Heart left ventricle (tissue), 13 donors: ENCODE measurements at regions not wholly inside any gene's neighbourhood (a gene's known extent, or its start where the extent isn't known, plus 50 kb on each side); places are given as distances from the start of the nearest gene placed in this dataset.

Experiments
- POLR2A ChIP-seq, 2 donors: fragments of 450-650 bp; IDR thresholded peaks; one replicate each; pipeline ENCODE4 v1.6.1; 2017; ENCODE audit warnings: antibody characterized with exemption in 2 of 2, mild to moderate bottlenecking in 2 of 2, moderate library complexity in 2 of 2
- TF ChIP-seq, protein P1 (sequence below), 12 donors: fragments of 200-600 bp; sonication (generic) in 4 of 12; IDR thresholded peaks; one replicate each; pipeline versions ENCODE4 v1.5.0 to v1.8.0; 2018 to 2022; ENCODE audit warnings: antibody characterized with exemption in 12 of 12, mild to moderate bottlenecking in 5 of 12
- donor health status: ischemic (EF 13 %, LVEDD 7.1; RV severe dilation, severe dysfunction).
- donor health status: DM: no; HTN: yes; CAD: no.
- donor health status: DM: no; HTN: no; CAD: no.
- donor health status: ischemic (EF 25% LVEDD 6.9; RV normal size, moderate dysfunction).
- donor health status: ischemic (EF 25% LVEDD 5.7; RV mildly dilated, moderate dysfunction).
- donor health status: ischemic (EF 35%, LVEDD 5.7; RV mildly dilated, moderate dysfunction).
- donor health status: nonischemic (EF 11% LVEDD 7.7; RV severe dilation, severe dysfunction).
- donor health status: DM: yes; HTN: yes; CAD: no.
- donor health status: PGD.
- donor health status: ischemic (EF 29% LVEDD 5.4; RV normal size, mild dysfunction).
- donor health status: nonischemic (EF 23%, LVEDD 6.1; RV moderate dilation, normal function).

DNA sequence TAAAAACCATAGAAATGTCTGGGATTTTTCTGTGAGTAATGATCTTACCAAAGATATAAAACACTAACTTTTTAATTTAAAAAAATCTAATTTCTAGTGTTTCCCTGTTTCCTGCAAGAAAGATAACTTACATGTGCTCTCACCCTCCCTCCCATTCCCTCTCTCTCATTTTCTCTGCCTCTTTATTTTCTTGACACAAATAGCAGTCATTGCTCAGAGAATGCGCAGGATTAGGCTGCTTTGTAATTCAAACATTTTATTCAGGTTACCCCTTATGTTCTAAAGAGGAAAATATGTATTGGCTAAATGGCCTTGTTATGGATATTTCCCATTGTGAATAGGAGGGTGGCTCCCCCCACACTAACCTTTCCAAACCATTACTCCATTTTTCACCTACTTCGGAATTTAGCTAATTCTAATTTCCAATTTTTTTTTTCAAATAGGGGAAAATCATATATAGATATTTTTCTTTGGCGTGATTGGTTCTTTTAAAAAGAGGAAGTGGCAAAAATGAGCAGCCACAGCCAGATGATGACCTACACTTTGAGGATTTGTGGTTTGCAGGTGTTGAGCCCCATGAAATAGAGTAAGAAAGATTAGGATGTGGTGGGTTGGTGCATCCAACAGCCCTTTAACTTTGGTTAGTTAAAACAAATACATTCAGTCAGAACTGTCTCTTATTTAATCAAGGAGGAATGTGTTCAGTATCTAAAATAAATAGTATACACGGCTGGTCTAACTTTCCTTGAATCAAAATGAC lies 554.4 kb downstream of the IGSF11 start:
- TF ChIP-seq, protein P1, sequence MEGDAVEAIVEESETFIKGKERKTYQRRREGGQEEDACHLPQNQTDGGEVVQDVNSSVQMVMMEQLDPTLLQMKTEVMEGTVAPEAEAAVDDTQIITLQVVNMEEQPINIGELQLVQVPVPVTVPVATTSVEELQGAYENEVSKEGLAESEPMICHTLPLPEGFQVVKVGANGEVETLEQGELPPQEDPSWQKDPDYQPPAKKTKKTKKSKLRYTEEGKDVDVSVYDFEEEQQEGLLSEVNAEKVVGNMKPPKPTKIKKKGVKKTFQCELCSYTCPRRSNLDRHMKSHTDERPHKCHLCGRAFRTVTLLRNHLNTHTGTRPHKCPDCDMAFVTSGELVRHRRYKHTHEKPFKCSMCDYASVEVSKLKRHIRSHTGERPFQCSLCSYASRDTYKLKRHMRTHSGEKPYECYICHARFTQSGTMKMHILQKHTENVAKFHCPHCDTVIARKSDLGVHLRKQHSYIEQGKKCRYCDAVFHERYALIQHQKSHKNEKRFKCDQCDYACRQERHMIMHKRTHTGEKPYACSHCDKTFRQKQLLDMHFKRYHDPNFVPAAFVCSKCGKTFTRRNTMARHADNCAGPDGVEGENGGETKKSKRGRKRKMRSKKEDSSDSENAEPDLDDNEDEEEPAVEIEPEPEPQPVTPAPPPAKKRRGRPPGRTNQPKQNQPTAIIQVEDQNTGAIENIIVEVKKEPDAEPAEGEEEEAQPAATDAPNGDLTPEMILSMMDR (IDR thresholded peaks at IDR 0.05) = no peak
- TF ChIP-seq POLR2A (IDR thresholded peaks at IDR 0.05) = no peak
